ENCODE measurements at regions not wholly inside any gene's neighbourhood (a gene's known extent, or its start where the extent isn't known, plus 50 kb on each side); places are given as distances from the start of the nearest gene placed in this dataset.

DNA sequence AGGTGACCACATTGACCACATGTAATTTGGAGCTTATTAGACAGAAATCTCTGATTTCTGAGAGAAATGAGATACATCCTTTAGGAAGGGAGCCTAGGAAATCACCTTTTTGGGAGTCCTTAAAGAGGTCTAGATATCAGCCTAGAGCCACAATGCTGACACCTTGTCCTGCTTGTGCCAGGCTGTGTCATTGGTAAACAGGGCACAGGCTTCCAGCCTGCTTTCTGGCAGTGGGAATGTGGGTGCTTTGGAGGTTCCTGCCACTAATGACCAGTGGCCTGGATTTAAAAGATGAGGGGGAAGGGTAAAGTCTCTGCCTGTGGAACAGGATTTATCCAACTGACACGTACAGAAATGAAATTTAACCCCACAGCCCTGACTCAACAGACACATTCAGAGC is 169.8 kb upstream of the KBTBD8 start:
- TF ChIP-seq, protein P1, sequence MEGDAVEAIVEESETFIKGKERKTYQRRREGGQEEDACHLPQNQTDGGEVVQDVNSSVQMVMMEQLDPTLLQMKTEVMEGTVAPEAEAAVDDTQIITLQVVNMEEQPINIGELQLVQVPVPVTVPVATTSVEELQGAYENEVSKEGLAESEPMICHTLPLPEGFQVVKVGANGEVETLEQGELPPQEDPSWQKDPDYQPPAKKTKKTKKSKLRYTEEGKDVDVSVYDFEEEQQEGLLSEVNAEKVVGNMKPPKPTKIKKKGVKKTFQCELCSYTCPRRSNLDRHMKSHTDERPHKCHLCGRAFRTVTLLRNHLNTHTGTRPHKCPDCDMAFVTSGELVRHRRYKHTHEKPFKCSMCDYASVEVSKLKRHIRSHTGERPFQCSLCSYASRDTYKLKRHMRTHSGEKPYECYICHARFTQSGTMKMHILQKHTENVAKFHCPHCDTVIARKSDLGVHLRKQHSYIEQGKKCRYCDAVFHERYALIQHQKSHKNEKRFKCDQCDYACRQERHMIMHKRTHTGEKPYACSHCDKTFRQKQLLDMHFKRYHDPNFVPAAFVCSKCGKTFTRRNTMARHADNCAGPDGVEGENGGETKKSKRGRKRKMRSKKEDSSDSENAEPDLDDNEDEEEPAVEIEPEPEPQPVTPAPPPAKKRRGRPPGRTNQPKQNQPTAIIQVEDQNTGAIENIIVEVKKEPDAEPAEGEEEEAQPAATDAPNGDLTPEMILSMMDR (IDR thresholded peaks at IDR 0.05), result no peak
- TF ChIP-seq EZH2 (IDR thresholded peaks at IDR 0.05), result no peak

Data from neural progenitor cell (in vitro differentiated cells).